ENCODE measurements at regions not wholly inside any gene's neighbourhood (a gene's known extent, or its start where the extent isn't known, plus 50 kb on each side); places are given as distances from the start of the nearest gene placed in this dataset.

GRCh38 chr5:135266975-135267374 lies 132.1 kb downstream of the MACROH2A1 start:
- ChIA-PET CTCF (no interaction called here), POLR2A (no interaction called here)
- no peak for FAIRE-seq
- 58% methylated on average over 5 of the region's 5 CpGs for WGBS (ENCODE audit: missing lambda C conversion rate)
- peak; percentile 23; a peak in 2 of 6 replicates for ATAC-seq
- TF ChIP-seq KDM5A (IDR thresholded peaks at IDR 0.05), result no peak
- no peak for TF ChIP-seq NPAS2 (CRISPR knock-in tag; IDR thresholded peaks at IDR 0.05; ENCODE audit: borderline replicate concordance)
- TF ChIP-seq HEYL (CRISPR knock-in tag; IDR thresholded peaks at IDR 0.05), result no peak
- TF ChIP-seq RARB (CRISPR knock-in tag; IDR thresholded peaks at IDR 0.05), result no peak
- no peak for TF ChIP-seq RCOR1 (IDR thresholded peaks at IDR 0.05; ENCODE audit: low read depth, low read length)
- TF ChIP-seq HOXB5 (CRISPR knock-in tag; IDR thresholded peaks at IDR 0.05), result no peak
- TF ChIP-seq SREBF2 (IDR thresholded peaks at IDR 0.05), result no peak
- TF ChIP-seq MYC (IDR thresholded peaks at IDR 0.05; ENCODE audit: borderline replicate concordance, low read length), result no peak
- TF ChIP-seq MAX (IDR thresholded peaks at IDR 0.05), result no peak
- no peak for TF ChIP-seq FOXS1 (CRISPR knock-in tag; IDR thresholded peaks at IDR 0.05)
- TF ChIP-seq GATA3 (IDR thresholded peaks at IDR 0.05; ENCODE audit: borderline replicate concordance), result no peak
- no peak for TF ChIP-seq RAD21 (conservative IDR thresholded peaks at IDR 0.05 in 1 of 2, IDR thresholded peaks at IDR 0.05 in 1 of 2)
- no peak for TF ChIP-seq POLR2AphosphoS2 (conservative IDR thresholded peaks at IDR 0.05; ENCODE audit: low read length)
- Histone ChIP-seq H3K4me2 (no peak overlapping the region), H3K4me3 (no peak overlapping the region), H3K4me1 (peaks cover 26% of the 10 kb centered on the region), H3K27ac (peak overlapping the region; percentile 16 to 75; a peak in 3 of 6 replicates), H3K9me3 (peaks cover 3% of the 10 kb centered on the region; the same call in 2 of the 3 replicates)
- no peak for DNase-seq (ENCODE audit: low read depth in 1 of 2, low spot score in 1 of 2)

DNA sequence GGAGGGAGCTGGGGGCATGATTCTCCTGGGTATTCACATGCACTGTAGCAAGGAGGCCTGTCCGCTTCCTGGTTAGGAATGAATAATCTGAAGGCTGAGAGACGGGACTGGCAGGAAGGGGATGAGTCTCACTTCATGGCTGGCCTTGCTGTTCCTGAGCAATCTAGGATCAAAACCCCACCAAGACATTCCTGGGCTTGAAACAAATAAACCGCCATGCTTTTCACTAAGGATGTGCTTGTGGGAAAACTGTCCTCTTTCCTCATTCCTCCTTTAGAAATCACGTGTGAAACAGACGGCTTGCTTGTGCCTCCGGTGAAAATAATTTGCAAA lies 132.8 kb downstream of the MACROH2A1 start:
- TF ChIP-seq EP300 (IDR thresholded peaks at IDR 0.05) (no peak), FOSL2 (IDR thresholded peaks at IDR 0.05) (no peak), FOSL2 (CRISPR knock-in tag; IDR thresholded peaks at IDR 0.05) (no peak), HOXB5 (CRISPR knock-in tag; IDR thresholded peaks at IDR 0.05) (no peak), RNF2 (IDR thresholded peaks at IDR 0.05; ENCODE audit: borderline replicate concordance, low read depth) (no peak), ZSCAN20 (CRISPR knock-in tag; IDR thresholded peaks at IDR 0.05) (no peak), CBX2 (IDR thresholded peaks at IDR 0.05; ENCODE audit: borderline replicate concordance, low read depth) (no peak), BHLHE40 (IDR thresholded peaks at IDR 0.05; ENCODE audit: low read depth, low read length) (no peak), PHF8 (IDR thresholded peaks at IDR 0.05; ENCODE audit: borderline replicate concordance, low read depth) (no peak), SREBF2 (IDR thresholded peaks at IDR 0.05) (no peak), FOSB (CRISPR knock-in tag; IDR thresholded peaks at IDR 0.05) (no peak), CHD4 (IDR thresholded peaks at IDR 0.05; ENCODE audit: borderline replicate concordance) (no peak), NFE2L2 (conservative IDR thresholded peaks at IDR 0.05; ENCODE audit: low read length) (no peak)
- TF ChIP-seq, protein P1, sequence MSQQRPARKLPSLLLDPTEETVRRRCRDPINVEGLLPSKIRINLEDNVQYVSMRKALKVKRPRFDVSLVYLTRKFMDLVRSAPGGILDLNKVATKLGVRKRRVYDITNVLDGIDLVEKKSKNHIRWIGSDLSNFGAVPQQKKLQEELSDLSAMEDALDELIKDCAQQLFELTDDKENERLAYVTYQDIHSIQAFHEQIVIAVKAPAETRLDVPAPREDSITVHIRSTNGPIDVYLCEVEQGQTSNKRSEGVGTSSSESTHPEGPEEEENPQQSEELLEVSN (IDR thresholded peaks at IDR 0.05; ENCODE audit: borderline replicate concordance, low read depth), result no peak
- DNase-seq (ENCODE audit: low read depth in 1 of 2, low spot score in 1 of 2), result no peak
- Histone ChIP-seq H3K4me3 (no peak overlapping the region), H3K4me1 (peaks cover 26% of the 10 kb centered on the region), H3K4me2 (no peak overlapping the region), H3K27ac (peak overlapping the region in 1 of 2 experiments; percentile 75; a peak in 3 of 6 replicates), H3K9me3 (peaks cover 10% of the 10 kb centered on the region; the same call in 2 of the 3 replicates)
- ATAC-seq, result no peak; a peak in 1 of 6 replicates
- CTCF ChIA-PET, result no interaction called here
- POLR2A ChIA-PET, result no interaction called here
- no peak for FAIRE-seq
- 86% methylated on average over 6 of the region's 6 CpGs for WGBS (ENCODE audit: missing lambda C conversion rate)

All from A549 (cell line).